Gastroesophageal sphincter (tissue), 4 donors: ENCODE measurements at regions not wholly inside any gene's neighbourhood (a gene's known extent, or its start where the extent isn't known, plus 50 kb on each side); places are given as distances from the start of the nearest gene placed in this dataset.

Experiments used
- ATAC-seq: fragments of 150-250 bp; one replicate; pipeline ENCODE4 v1.9.1; 2016; ENCODE audit warnings: mild to moderate bottlenecking, moderate library complexity
- H3K27ac ChIP-seq, 4 donors: fragments of 200-600 bp; sonication (generic) in 3 of 4; 1 replicate in 3 of 4; 2 replicates in 1 of 4; pipeline ENCODE4 v1.5.1; 2016 to 2019
- H3K27me3 ChIP-seq: fragments of 200-600 bp; sonication (generic); one replicate; pipeline ENCODE4 v1.5.1; 2019
- H3K36me3 ChIP-seq, 2 donors: fragments of 200-600 bp; sonication (generic); one replicate each; pipeline ENCODE4 v1.5.1; 2019; ENCODE audit warnings: control low read depth in 1 of 2
- H3K4me1 ChIP-seq, 3 donors: fragments of 200-600 bp; sonication (generic); 1 replicate in 2 of 3; 2 replicates in 1 of 3; pipeline ENCODE4 v1.5.1; 2016 to 2019; ENCODE audit warnings: control low read depth in 2 of 3
- H3K4me3 ChIP-seq, 2 donors: fragments of 200-600 bp; sonication (generic); one replicate each; pipeline ENCODE4 v1.5.1; 2019; ENCODE audit warnings: mild to moderate bottlenecking in 1 of 2, moderate library complexity in 1 of 2
- H3K9me3 ChIP-seq, 3 donors: fragments of 200-600 bp; sonication (generic); one replicate each; pipeline ENCODE4 v1.5.1; 2017 to 2019; ENCODE audit warnings: control low read depth in 2 of 3
- EP300 ChIP-seq: sonication (generic); formaldehyde crosslinking; IDR thresholded peaks from one replicate; pipeline ENCODE4 v1.6.1; 2017; ENCODE audit warnings: antibody characterized with exemption, mild to moderate bottlenecking
- POLR2A ChIP-seq, 2 donors: fragments of 450-650 bp; IDR thresholded peaks; one replicate each; pipeline ENCODE4 v1.6.1; 2017; ENCODE audit warnings: antibody characterized with exemption in 2 of 2, mild to moderate bottlenecking in 2 of 2, moderate library complexity in 1 of 2
- POLR2AphosphoS5 ChIP-seq: sonication (generic); formaldehyde crosslinking; IDR thresholded peaks from one replicate; pipeline ENCODE4 v1.6.1; 2017; ENCODE audit warnings: antibody characterized with exemption
- WGBS, 2 donors: methylation state at CpG; one replicate each; pipeline ENCODE4 v1.1.5; 2018; ENCODE audit warnings: low coverage in 1 of 2; 5-methylcytosine and 5-hydroxymethylcytosine counted together
- TF ChIP-seq, protein P1 (sequence below), 4 experiments: fragments of 200-600 bp in 2 of 4; fragments of 450-650 bp in 2 of 4; sonication (generic) in 1 of 4; IDR thresholded peaks; one replicate each; pipeline ENCODE4 v1.5.1; 2017 to 2019; ENCODE audit warnings: antibody characterized with exemption in 4 of 4, mild to moderate bottlenecking in 2 of 4, moderate library complexity in 2 of 4

GRCh38 chr1:80251591-80251990, 1245.1 kb upstream of the ADGRL4 start:
- Histone ChIP-seq H3K4me3 (no peak overlapping the region), H3K36me3 (no peaks in the 10 kb centered on the region), H3K27me3 (no peaks in the 10 kb centered on the region), H3K4me1 (no peaks in the 10 kb centered on the region), H3K27ac (no peak overlapping the region), H3K9me3 (no peaks in the 10 kb centered on the region)
- TF ChIP-seq POLR2AphosphoS5 = no peak
- TF ChIP-seq, protein P1, sequence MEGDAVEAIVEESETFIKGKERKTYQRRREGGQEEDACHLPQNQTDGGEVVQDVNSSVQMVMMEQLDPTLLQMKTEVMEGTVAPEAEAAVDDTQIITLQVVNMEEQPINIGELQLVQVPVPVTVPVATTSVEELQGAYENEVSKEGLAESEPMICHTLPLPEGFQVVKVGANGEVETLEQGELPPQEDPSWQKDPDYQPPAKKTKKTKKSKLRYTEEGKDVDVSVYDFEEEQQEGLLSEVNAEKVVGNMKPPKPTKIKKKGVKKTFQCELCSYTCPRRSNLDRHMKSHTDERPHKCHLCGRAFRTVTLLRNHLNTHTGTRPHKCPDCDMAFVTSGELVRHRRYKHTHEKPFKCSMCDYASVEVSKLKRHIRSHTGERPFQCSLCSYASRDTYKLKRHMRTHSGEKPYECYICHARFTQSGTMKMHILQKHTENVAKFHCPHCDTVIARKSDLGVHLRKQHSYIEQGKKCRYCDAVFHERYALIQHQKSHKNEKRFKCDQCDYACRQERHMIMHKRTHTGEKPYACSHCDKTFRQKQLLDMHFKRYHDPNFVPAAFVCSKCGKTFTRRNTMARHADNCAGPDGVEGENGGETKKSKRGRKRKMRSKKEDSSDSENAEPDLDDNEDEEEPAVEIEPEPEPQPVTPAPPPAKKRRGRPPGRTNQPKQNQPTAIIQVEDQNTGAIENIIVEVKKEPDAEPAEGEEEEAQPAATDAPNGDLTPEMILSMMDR (IDR thresholded peaks at IDR 0.05) = no peak
- TF ChIP-seq EP300 = no peak
- TF ChIP-seq POLR2A (IDR thresholded peaks at IDR 0.05) = no peak
- 0 to 5% methylated on average over 1 of the region's 1 CpG for WGBS, 2 donors
- no peak for ATAC-seq

- no peak for ATAC-seq
- H3K27ac ChIP-seq = no peak overlapping the region
- no peaks in the 10 kb centered on the region for H3K9me3 ChIP-seq
- H3K36me3 ChIP-seq = no peaks in the 10 kb centered on the region
- no peaks in the 10 kb centered on the region for H3K27me3 ChIP-seq
- no peak overlapping the region for H3K4me3 ChIP-seq
- H3K4me1 ChIP-seq = no peaks in the 10 kb centered on the region
- TF ChIP-seq, protein P1 (IDR thresholded peaks at IDR 0.05) = no peak
- no peak for TF ChIP-seq EP300
- no peak for TF ChIP-seq POLR2AphosphoS5
- TF ChIP-seq POLR2A (IDR thresholded peaks at IDR 0.05) = no peak
These were observed 1244.6 kb upstream of the ADGRL4 start for GRCh38 chr1:80251171-80251570.

GRCh38 chr1:80250573-80251168, 1244.1 kb upstream of the ADGRL4 start:
- WGBS, 2 donors = 90 to 94% methylated on average over 2 to 3 of the region's 3 CpGs

GRCh38 chr1:80249699-80250098, 1243.2 kb upstream of the ADGRL4 start:
- WGBS, 2 donors = 38 to 89% methylated on average over 1 of the region's 1 CpG

More at GRCh38 chr1:80250573-80251168, 1244.1 kb upstream of the ADGRL4 start:
- Histone ChIP-seq H3K27ac (no peak overlapping the region), H3K9me3 (no peaks in the 10 kb centered on the region), H3K36me3 (no peaks in the 10 kb centered on the region), H3K27me3 (no peaks in the 10 kb centered on the region), H3K4me1 (no peaks in the 10 kb centered on the region), H3K4me3 (no peak overlapping the region)
- TF ChIP-seq POLR2AphosphoS5 (no peak), POLR2A (IDR thresholded peaks at IDR 0.05) (no peak), EP300 (no peak)
- TF ChIP-seq, protein P1 (IDR thresholded peaks at IDR 0.05) = no peak
- ATAC-seq = no peak

DNA sequence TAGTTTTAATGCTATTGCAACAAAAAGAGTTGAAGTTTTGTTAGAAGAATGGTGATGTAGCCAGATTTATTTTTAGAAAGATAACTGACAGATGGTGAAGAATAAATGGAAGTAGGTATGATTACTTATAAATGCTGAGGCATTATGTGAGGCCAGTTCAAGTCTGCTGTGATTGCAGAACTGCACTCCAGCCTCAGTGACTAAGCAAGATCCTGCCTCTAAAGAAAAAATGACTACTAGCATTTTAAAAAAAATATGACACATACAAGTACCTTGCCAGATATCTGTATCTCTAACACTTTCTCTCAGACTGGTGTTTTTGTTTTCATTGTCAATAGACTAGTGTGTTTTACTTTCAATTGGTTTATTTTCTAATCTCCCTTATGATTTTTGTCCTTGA, 1242.4 kb upstream of the ADGRL4 start:
- no peaks in the 10 kb centered on the region for H3K4me1 ChIP-seq
- no peaks in the 10 kb centered on the region for H3K27me3 ChIP-seq
- no peak overlapping the region for H3K4me3 ChIP-seq
- H3K27ac ChIP-seq = no peak overlapping the region
- no peak for ATAC-seq
- no peaks in the 10 kb centered on the region for H3K9me3 ChIP-seq
- TF ChIP-seq POLR2A (IDR thresholded peaks at IDR 0.05) = no peak
- TF ChIP-seq, protein P1 (IDR thresholded peaks at IDR 0.05) = no peak
- no peak for TF ChIP-seq POLR2AphosphoS5
- no peak for TF ChIP-seq EP300
- H3K36me3 ChIP-seq = no peaks in the 10 kb centered on the region

More at GRCh38 chr1:80249699-80250098, 1243.2 kb upstream of the ADGRL4 start:
- Histone ChIP-seq H3K9me3 (no peaks in the 10 kb centered on the region), H3K27ac (no peak overlapping the region), H3K4me1 (no peaks in the 10 kb centered on the region), H3K4me3 (no peak overlapping the region), H3K27me3 (no peaks in the 10 kb centered on the region), H3K36me3 (no peaks in the 10 kb centered on the region)
- no peak for ATAC-seq
- TF ChIP-seq POLR2AphosphoS5 (no peak), POLR2A (IDR thresholded peaks at IDR 0.05) (no peak), EP300 (no peak)
- TF ChIP-seq, protein P1 (IDR thresholded peaks at IDR 0.05) = no peak
